Left lung (tissue), 4 donors: ENCODE measurements at regions not wholly inside any gene's neighbourhood (a gene's known extent, or its start where the extent isn't known, plus 50 kb on each side); places are given as distances from the start of the nearest gene placed in this dataset.

Experiments used
- ATAC-seq: fragments of 200-7000 bp; cut with Tn5 transposase; one replicate; pipeline ENCODE4 v1.9.1; 2020; ENCODE audit warnings: moderate library complexity
- DNase-seq, 4 donors: peaks; one replicate each; pipeline ENCODE4 v3.0.0-alpha.2; 2013 to 2020
- H3K27ac ChIP-seq, 2 donors: fragments of 200-600 bp; sonication (generic) in 1 of 2; one replicate each; pipeline versions ENCODE4 v1.5.0 to v1.8.0; 2020 to 2021
- H3K27me3 ChIP-seq, 2 donors: fragments of 200-600 bp; sonication (generic) in 1 of 2; one replicate each; pipeline versions ENCODE4 v1.5.0 to v1.8.0; 2020 to 2021
- H3K36me3 ChIP-seq, 2 donors: fragments of 200-600 bp; sonication (generic) in 1 of 2; one replicate each; pipeline versions ENCODE4 v1.5.0 to v1.8.0; 2020 to 2021
- H3K4me1 ChIP-seq, 2 donors: fragments of 200-600 bp; one replicate each; pipeline ENCODE4 v1.8.0; 2021
- H3K4me3 ChIP-seq, 2 donors: fragments of 200-600 bp; sonication (generic) in 1 of 2; one replicate each; pipeline versions ENCODE4 v1.5.0 to v1.8.0; 2020 to 2021; ENCODE audit warnings: mild to moderate bottlenecking in 1 of 2
- H3K9me3 ChIP-seq, 2 donors: fragments of 200-600 bp; sonication (generic) in 1 of 2; one replicate each; pipeline versions ENCODE4 v1.5.0 to v1.8.0; 2020 to 2021
- intact Hi-C, 2 donors: fragments of 100-400 bp; cut with DNase I; formaldehyde crosslinking; loops; one replicate each; pipeline versions ENCODE4 v1.11.2 to v1.14.2; 2022
- TF ChIP-seq, protein P1 (sequence below), 2 donors: fragments of 200-600 bp; sonication (generic) in 1 of 2; IDR thresholded peaks; one replicate each; pipeline versions ENCODE4 v1.5.0 to v1.8.0; 2021; ENCODE audit warnings: antibody characterized with exemption in 2 of 2
- donor health status: DM: no; HTN: yes; CAD: no.
- donor health status: DM: no; HTN: no; CAD: no.

DNA sequence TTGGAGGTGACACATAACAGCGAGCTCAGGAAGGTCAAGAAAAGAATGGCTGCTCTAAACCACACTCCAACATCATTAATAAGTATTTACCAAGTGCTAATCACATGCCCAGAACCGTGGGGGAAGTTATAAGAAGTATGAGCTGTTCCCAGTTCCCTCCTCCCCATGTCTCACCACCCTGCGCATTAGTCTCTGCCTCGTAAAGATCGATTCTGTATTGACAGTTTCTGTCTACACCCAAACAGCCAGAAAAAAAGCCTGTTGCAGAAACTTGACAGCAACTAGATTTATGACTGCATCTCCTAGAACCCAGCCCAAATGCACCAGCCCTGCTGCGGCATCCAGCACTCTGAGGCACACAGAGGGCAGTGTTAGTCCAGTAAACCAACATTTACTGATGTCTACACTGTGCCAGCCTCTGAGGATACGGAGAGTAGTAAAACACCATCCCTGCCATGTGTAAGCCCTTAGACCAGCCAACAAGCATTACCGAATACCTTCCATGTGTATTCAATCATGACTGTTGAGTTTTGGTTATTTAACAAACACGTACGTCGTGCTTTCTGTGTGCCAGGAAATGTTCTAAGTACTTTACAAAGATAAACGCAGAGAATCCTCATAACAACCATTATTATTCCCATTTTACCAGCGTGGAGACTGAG is 63.6 kb upstream of the ZBTB40 start:
- DNase-seq (no peak), ATAC-seq (peak; percentile 71)
- intact Hi-C loops: no loop called here
- no peaks in the 10 kb centered on the region for H3K4me1 ChIP-seq
- TF ChIP-seq, protein P1, sequence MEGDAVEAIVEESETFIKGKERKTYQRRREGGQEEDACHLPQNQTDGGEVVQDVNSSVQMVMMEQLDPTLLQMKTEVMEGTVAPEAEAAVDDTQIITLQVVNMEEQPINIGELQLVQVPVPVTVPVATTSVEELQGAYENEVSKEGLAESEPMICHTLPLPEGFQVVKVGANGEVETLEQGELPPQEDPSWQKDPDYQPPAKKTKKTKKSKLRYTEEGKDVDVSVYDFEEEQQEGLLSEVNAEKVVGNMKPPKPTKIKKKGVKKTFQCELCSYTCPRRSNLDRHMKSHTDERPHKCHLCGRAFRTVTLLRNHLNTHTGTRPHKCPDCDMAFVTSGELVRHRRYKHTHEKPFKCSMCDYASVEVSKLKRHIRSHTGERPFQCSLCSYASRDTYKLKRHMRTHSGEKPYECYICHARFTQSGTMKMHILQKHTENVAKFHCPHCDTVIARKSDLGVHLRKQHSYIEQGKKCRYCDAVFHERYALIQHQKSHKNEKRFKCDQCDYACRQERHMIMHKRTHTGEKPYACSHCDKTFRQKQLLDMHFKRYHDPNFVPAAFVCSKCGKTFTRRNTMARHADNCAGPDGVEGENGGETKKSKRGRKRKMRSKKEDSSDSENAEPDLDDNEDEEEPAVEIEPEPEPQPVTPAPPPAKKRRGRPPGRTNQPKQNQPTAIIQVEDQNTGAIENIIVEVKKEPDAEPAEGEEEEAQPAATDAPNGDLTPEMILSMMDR (IDR thresholded peaks at IDR 0.05): no peak
- no peaks in the 10 kb centered on the region for H3K9me3 ChIP-seq
- H3K36me3 ChIP-seq: no peaks in the 10 kb centered on the region
- H3K4me3 ChIP-seq: no peak overlapping the region
- H3K27me3 ChIP-seq: peaks cover 0 to 62% of the 10 kb centered on the region in 2 donors
- no peak overlapping the region for H3K27ac ChIP-seq

DNA sequence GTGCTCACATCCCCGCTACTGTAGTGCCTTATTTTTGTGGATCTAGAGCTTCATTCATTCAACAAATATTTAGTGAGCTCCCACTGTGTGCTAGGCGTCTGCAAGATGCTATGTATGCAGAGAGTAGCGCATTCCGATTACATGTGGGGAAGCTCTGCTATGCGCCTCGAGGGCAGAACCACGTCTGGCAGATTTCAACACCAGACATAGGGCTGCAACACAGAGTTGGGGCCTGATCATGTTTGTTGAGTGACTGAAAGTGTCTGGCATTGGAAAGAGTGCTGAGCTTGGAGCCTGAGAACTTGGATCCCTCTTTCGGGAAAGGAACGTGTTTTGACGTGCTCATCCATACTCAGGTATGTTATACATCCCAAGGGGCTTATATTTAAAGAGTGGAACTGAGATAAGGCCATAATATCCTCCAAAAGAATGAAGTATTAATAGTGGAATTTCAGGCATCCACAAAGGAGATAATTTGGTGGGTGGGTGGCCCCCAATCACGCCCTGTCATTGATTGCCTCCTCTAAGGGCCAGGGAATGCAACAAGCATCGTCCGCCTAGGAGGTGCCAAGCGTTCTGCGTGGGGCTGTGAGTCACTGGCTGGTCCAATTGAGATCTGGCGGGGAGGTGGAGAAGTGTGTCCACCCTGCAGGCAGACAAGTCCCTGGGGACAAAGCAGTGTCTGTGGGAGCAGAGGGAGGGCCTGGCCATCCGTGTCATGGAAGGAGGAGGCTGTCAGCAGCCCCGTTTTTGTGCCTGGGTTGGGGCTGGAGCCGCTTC is 62.8 kb upstream of the ZBTB40 start:
- TF ChIP-seq, protein P1 (IDR thresholded peaks at IDR 0.05): no peak
- intact Hi-C loops: no loop called here

DNA sequence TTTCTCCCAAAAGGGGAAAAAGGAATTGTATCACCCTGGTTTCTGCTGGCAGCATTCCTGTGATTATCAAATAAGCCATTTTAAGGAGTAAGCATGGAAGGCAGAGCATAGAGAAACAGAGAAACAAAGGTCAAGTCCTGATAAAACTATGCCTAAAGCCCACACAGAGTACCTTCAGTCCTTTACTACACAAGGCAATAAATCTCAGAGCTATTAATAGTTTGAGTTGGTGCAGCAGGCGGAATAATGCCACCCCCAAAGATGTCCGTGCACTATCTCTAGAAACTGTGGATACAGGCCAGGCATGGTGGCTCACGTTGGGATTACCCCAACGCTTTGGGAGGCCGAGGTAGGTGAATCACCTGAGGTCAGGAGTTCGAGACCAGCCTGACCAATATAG is 58.1 kb upstream of the ZBTB40 start:
- TF ChIP-seq, protein P1 (IDR thresholded peaks at IDR 0.05): no peak
- intact Hi-C loops: no loop called here
- ATAC-seq: no peak
- H3K4me3 ChIP-seq: no peak overlapping the region
- H3K27ac ChIP-seq: no peak overlapping the region
- peaks cover 0 to 70% of the 10 kb centered on the region in 2 donors for H3K27me3 ChIP-seq
- no peak for DNase-seq
- H3K4me1 ChIP-seq: no peaks in the 10 kb centered on the region
- H3K9me3 ChIP-seq: no peaks in the 10 kb centered on the region
- no peaks in the 10 kb centered on the region for H3K36me3 ChIP-seq

More for the DNA sequence above, 62.8 kb upstream of the ZBTB40 start:
- DNase-seq (no peak), ATAC-seq (no peak)
- no peaks in the 10 kb centered on the region for H3K4me1 ChIP-seq
- H3K27ac ChIP-seq: no peak overlapping the region
- H3K36me3 ChIP-seq: no peaks in the 10 kb centered on the region
- H3K27me3 ChIP-seq: peaks cover 0 to 60% of the 10 kb centered on the region in 2 donors
- H3K9me3 ChIP-seq: no peaks in the 10 kb centered on the region
- H3K4me3 ChIP-seq: no peak overlapping the region

DNA sequence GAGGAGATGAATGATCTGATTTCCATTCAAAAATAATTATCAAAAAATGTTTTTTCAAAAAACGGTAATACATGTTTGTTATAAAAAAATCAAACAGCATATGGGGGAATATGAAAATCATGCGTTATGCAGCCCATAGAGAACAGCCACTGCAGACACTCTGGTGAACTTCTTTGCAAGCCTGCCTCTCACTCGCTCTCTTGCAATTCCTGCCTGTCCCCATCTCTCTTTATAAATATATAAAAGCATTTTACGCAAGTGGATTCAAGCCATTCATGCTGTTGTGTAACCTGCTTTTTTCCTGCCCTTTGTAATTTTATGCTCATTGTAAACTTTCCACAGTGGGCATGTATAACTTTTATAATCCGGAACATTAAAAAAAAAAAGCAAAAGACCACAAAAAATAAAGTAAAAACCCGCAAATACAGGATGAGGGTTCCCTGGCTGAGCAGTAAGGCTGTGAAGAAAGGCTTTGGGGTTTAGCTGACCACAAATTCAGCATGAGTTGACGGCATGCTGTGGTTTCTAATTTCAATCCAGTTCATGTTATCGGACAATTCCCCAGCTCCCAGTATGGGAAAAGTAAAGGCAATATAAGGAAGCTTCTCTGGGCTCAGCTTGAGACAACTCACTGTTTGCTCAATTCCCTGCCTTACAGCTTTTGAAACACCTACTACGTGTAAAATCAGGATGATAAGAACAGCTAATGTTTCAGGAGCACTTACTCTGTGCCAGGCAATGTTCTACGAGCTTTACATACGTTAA is 52.8 kb upstream of the ZBTB40 start:
- Histone ChIP-seq H3K27me3 (peaks cover 0 to 85% of the 10 kb centered on the region in 2 donors), H3K4me3 (no peak overlapping the region), H3K4me1 (no peaks in the 10 kb centered on the region), H3K36me3 (no peaks in the 10 kb centered on the region), H3K9me3 (no peaks in the 10 kb centered on the region), H3K27ac (no peak overlapping the region)
- TF ChIP-seq, protein P1 (IDR thresholded peaks at IDR 0.05): no peak
- no peak for ATAC-seq
- intact Hi-C loops: no loop called here
- no peak for DNase-seq
